SK-N-MC (cell line): ENCODE measurements at regions not wholly inside any gene's neighbourhood (a gene's known extent, or its start where the extent isn't known, plus 50 kb on each side); places are given as distances from the start of the nearest gene placed in this dataset.

ENCODE experiments used
- EZH2 ChIP-seq: fragments of 200-600 bp; sonication (generic); IDR thresholded peaks from one replicate; pipeline ENCODE4 v1.6.1; 2017; ENCODE audit warnings: antibody characterized with exemption
- FOXP2 ChIP-seq: optimal IDR thresholded peaks from 2 replicates; pipeline ENCODE3; 2011; ENCODE audit warnings: mild to moderate bottlenecking, moderate library complexity; ENCODE audit not compliant: insufficient read depth; ENCODE audit errors: extremely low read length, control extremely low read depth
- POLR2AphosphoS5 ChIP-seq: IDR thresholded peaks from 2 replicates; pipeline ENCODE4 v1.6.1; 2012; ENCODE audit warnings: mild to moderate bottlenecking, low read depth, low read length, borderline replicate concordance

GRCh38 chr14:56888274-56888673 is 78.0 kb upstream of the OTX2 start:
- TF ChIP-seq EZH2 (no peak), POLR2AphosphoS5 (no peak), FOXP2 (no peak)
